RPMI7951 (cell line): ENCODE measurements at regions not wholly inside any gene's neighbourhood (a gene's known extent, or its start where the extent isn't known, plus 50 kb on each side); places are given as distances from the start of the nearest gene placed in this dataset.
"Not testable (repeated sequence)": the region's sequence is repeated elsewhere in the genome, so short reads cannot be mapped to it uniquely, and the experiment has no call there.

Experiments used
- DNase-seq: peaks from one replicate; pipeline ENCODE4 v3.0.0-alpha.2; 2012; ENCODE audit warnings: low read depth

GRCh38 chr2:123359636-123360035, 665.5 kb upstream of the CNTNAP5 start:
- DNase-seq, result no peak

- peak; percentile 11 for DNase-seq
Measured at GRCh38 chr2:123362671-123363440, 662.2 kb upstream of the CNTNAP5 start.

GRCh38 chr2:123363826-123364225, 661.3 kb upstream of the CNTNAP5 start:
- no peak for DNase-seq

GRCh38 chr2:123364243-123364896, 660.7 kb upstream of the CNTNAP5 start:
- DNase-seq, result no peak

GRCh38 chr2:123366239-123366837, 658.7 kb upstream of the CNTNAP5 start:
- DNase-seq, result no peak

GRCh38 chr2:123370186-123370585, 654.9 kb upstream of the CNTNAP5 start:
- no peak for DNase-seq

GRCh38 chr2:123371535-123371934, 653.6 kb upstream of the CNTNAP5 start:
- no peak for DNase-seq

GRCh38 chr2:123380370-123380935, 644.6 kb upstream of the CNTNAP5 start:
- no peak for DNase-seq

- DNase-seq, result no peak
Measured at GRCh38 chr2:123415678-123416077, 609.4 kb upstream of the CNTNAP5 start.

- DNase-seq, result no peak
Measured at GRCh38 chr2:123419976-123420375, 605.1 kb upstream of the CNTNAP5 start.

GRCh38 chr2:123434546-123435395, 590.3 kb upstream of the CNTNAP5 start:
- DNase-seq, result no peak

GRCh38 chr2:123438251-123438650, 586.8 kb upstream of the CNTNAP5 start:
- DNase-seq, result no peak

- peak; percentile 42 for DNase-seq
Measured at GRCh38 chr2:123438675-123439074, 586.4 kb upstream of the CNTNAP5 start.

GRCh38 chr2:123448801-123449200, 576.3 kb upstream of the CNTNAP5 start:
- DNase-seq, result no peak

- no peak for DNase-seq
Measured at GRCh38 chr2:123451542-123451941, 573.5 kb upstream of the CNTNAP5 start.

- no peak for DNase-seq
Measured at GRCh38 chr2:123453046-123453700, 571.9 kb upstream of the CNTNAP5 start.

- no peak for DNase-seq
Measured at GRCh38 chr2:123453772-123454171, 571.3 kb upstream of the CNTNAP5 start.

GRCh38 chr2:123455234-123455633, 569.9 kb upstream of the CNTNAP5 start:
- not testable (repeated sequence) for DNase-seq

- no peak for DNase-seq
Measured at GRCh38 chr2:123456416-123456815, 568.7 kb upstream of the CNTNAP5 start.

- no peak for DNase-seq
Measured at GRCh38 chr2:123463886-123464285, 561.2 kb upstream of the CNTNAP5 start.

- no peak for DNase-seq
Measured at GRCh38 chr2:123468071-123468470, 557.0 kb upstream of the CNTNAP5 start.
